ENCODE measurements at regions not wholly inside any gene's neighbourhood (a gene's known extent, or its start where the extent isn't known, plus 50 kb on each side); places are given as distances from the start of the nearest gene placed in this dataset.

- BruUV-seq (replicated peaks) = no TSS peak
- H3K79me2 ChIP-seq (ENCODE audit: low read depth) = no peaks in the 10 kb centered on the region
- H3K36me3 ChIP-seq (ENCODE audit: low read depth) = no peaks in the 10 kb centered on the region
- no peaks in the 10 kb centered on the region for H3K27me3 ChIP-seq (ENCODE audit: insufficient read depth, low read depth)
- DNase-seq = no peak
- POLR2A ChIA-PET (ENCODE audit: unreplicated experiment) = no interaction called here
- intact Hi-C loops (cut with micrococcal nuclease; ENCODE audit: unreplicated experiment) = no loop called here
- no peak overlapping the region for H3K4me3 ChIP-seq
- no peaks in the 10 kb centered on the region for H3F3A ChIP-seq (ENCODE audit: insufficient read depth, low read depth)
- H3K4me1 ChIP-seq (replicated peaks; ENCODE audit: insufficient read depth) = no peaks in the 10 kb centered on the region
- H4K20me1 ChIP-seq (ENCODE audit: insufficient read depth) = no peaks in the 10 kb centered on the region
- no peak overlapping the region for H2AFZ ChIP-seq
- no peak overlapping the region for H3K27ac ChIP-seq
- no peaks in the 10 kb centered on the region for H3K9me2 ChIP-seq (ENCODE audit: insufficient read depth)
- TF ChIP-seq, protein P1, sequence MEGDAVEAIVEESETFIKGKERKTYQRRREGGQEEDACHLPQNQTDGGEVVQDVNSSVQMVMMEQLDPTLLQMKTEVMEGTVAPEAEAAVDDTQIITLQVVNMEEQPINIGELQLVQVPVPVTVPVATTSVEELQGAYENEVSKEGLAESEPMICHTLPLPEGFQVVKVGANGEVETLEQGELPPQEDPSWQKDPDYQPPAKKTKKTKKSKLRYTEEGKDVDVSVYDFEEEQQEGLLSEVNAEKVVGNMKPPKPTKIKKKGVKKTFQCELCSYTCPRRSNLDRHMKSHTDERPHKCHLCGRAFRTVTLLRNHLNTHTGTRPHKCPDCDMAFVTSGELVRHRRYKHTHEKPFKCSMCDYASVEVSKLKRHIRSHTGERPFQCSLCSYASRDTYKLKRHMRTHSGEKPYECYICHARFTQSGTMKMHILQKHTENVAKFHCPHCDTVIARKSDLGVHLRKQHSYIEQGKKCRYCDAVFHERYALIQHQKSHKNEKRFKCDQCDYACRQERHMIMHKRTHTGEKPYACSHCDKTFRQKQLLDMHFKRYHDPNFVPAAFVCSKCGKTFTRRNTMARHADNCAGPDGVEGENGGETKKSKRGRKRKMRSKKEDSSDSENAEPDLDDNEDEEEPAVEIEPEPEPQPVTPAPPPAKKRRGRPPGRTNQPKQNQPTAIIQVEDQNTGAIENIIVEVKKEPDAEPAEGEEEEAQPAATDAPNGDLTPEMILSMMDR (conservative IDR thresholded peaks at IDR 0.05) = no peak
- TF ChIP-seq EZH2 (IDR thresholded peaks at IDR 0.05; ENCODE audit: low read depth) = no peak
- no peaks in the 10 kb centered on the region for H3K9me3 ChIP-seq (ENCODE audit: insufficient read depth, low read depth)
- CTCF ChIA-PET = no interaction called here
- H3K4me2 ChIP-seq = no peak overlapping the region
Observed at GRCh38 chr13:92950771-92951170, 275.8 kb upstream of the GPC6 start.

- ChIA-PET CTCF (no interaction called here), POLR2A (ENCODE audit: unreplicated experiment) (no interaction called here)
- no peak for DNase-seq
- no peak for TF ChIP-seq EZH2 (IDR thresholded peaks at IDR 0.05; ENCODE audit: low read depth)
- TF ChIP-seq, protein P1 (conservative IDR thresholded peaks at IDR 0.05) = no peak
- no TSS peak for BruUV-seq (replicated peaks)
- no peaks in the 10 kb centered on the region for H3K9me3 ChIP-seq (ENCODE audit: insufficient read depth, low read depth)
- H3K9me2 ChIP-seq (ENCODE audit: insufficient read depth) = no peaks in the 10 kb centered on the region
- H4K20me1 ChIP-seq (ENCODE audit: insufficient read depth) = no peaks in the 10 kb centered on the region
- H3F3A ChIP-seq (ENCODE audit: insufficient read depth, low read depth) = no peaks in the 10 kb centered on the region
- no peak overlapping the region for H3K4me3 ChIP-seq
- H2AFZ ChIP-seq = no peak overlapping the region
- H3K4me2 ChIP-seq = no peak overlapping the region
- H3K4me1 ChIP-seq (replicated peaks; ENCODE audit: insufficient read depth) = no peaks in the 10 kb centered on the region
- no peaks in the 10 kb centered on the region for H3K36me3 ChIP-seq (ENCODE audit: low read depth)
- no peaks in the 10 kb centered on the region for H3K79me2 ChIP-seq (ENCODE audit: low read depth)
- no peak overlapping the region for H3K27ac ChIP-seq
- no peaks in the 10 kb centered on the region for H3K27me3 ChIP-seq (ENCODE audit: insufficient read depth, low read depth)
- intact Hi-C loops (cut with micrococcal nuclease; ENCODE audit: unreplicated experiment) = no loop called here
Observed at GRCh38 chr13:92951273-92951890, 275.2 kb upstream of the GPC6 start.

GRCh38 chr13:92952161-92952560 is 274.4 kb upstream of the GPC6 start:
- no peaks in the 10 kb centered on the region for H4K20me1 ChIP-seq (ENCODE audit: insufficient read depth)
- intact Hi-C loops (cut with micrococcal nuclease; ENCODE audit: unreplicated experiment) = no loop called here
- H3K9me3 ChIP-seq (ENCODE audit: insufficient read depth, low read depth) = no peaks in the 10 kb centered on the region
- H3K27ac ChIP-seq = no peak overlapping the region
- no peaks in the 10 kb centered on the region for H3K36me3 ChIP-seq (ENCODE audit: low read depth)
- ChIA-PET CTCF (no interaction called here), POLR2A (ENCODE audit: unreplicated experiment) (no interaction called here)
- H3K79me2 ChIP-seq (ENCODE audit: low read depth) = no peaks in the 10 kb centered on the region
- no peak overlapping the region for H3K4me2 ChIP-seq
- H2AFZ ChIP-seq = no peak overlapping the region
- TF ChIP-seq, protein P1 (conservative IDR thresholded peaks at IDR 0.05) = no peak
- TF ChIP-seq EZH2 (IDR thresholded peaks at IDR 0.05; ENCODE audit: low read depth) = no peak
- no TSS peak for BruUV-seq (replicated peaks)
- H3K9me2 ChIP-seq (ENCODE audit: insufficient read depth) = no peaks in the 10 kb centered on the region
- H3K4me3 ChIP-seq = no peak overlapping the region
- no peaks in the 10 kb centered on the region for H3F3A ChIP-seq (ENCODE audit: insufficient read depth, low read depth)
- no peak for DNase-seq
- H3K4me1 ChIP-seq (replicated peaks; ENCODE audit: insufficient read depth) = no peaks in the 10 kb centered on the region
- H3K27me3 ChIP-seq (ENCODE audit: insufficient read depth, low read depth) = no peaks in the 10 kb centered on the region
